ENCODE measurements at regions not wholly inside any gene's neighbourhood (a gene's known extent, or its start where the extent isn't known, plus 50 kb on each side); places are given as distances from the start of the nearest gene placed in this dataset.

DNA sequence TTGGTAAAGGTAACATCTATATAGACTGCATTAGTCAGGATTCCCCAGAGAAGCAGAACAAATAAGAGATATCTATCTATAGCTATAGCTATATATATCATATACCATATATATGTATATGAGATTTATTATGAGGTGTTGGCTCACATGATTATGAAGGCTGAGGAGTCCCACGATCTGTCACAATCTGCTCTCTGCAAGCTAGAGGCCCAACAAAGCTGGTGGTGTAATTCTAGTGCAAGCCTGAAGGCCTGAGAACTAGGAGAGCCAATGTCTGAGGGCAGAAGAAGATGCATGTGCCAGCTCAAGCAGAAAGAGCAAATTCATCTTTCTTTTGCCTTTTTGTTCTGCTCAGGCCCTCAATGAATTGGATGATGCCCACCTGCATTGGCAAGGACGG, 102.2 kb upstream of the PLPPR1 start:
- TF ChIP-seq, protein P1, sequence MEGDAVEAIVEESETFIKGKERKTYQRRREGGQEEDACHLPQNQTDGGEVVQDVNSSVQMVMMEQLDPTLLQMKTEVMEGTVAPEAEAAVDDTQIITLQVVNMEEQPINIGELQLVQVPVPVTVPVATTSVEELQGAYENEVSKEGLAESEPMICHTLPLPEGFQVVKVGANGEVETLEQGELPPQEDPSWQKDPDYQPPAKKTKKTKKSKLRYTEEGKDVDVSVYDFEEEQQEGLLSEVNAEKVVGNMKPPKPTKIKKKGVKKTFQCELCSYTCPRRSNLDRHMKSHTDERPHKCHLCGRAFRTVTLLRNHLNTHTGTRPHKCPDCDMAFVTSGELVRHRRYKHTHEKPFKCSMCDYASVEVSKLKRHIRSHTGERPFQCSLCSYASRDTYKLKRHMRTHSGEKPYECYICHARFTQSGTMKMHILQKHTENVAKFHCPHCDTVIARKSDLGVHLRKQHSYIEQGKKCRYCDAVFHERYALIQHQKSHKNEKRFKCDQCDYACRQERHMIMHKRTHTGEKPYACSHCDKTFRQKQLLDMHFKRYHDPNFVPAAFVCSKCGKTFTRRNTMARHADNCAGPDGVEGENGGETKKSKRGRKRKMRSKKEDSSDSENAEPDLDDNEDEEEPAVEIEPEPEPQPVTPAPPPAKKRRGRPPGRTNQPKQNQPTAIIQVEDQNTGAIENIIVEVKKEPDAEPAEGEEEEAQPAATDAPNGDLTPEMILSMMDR (IDR thresholded peaks at IDR 0.05): no peak
- TF ChIP-seq POLR2A (IDR thresholded peaks at IDR 0.05): no peak

Measured in Peyer's patch (tissue), 4 donors.